ENCODE measurements at regions not wholly inside any gene's neighbourhood (a gene's known extent, or its start where the extent isn't known, plus 50 kb on each side); places are given as distances from the start of the nearest gene placed in this dataset.

GRCh38 chr13:39217471-39217870, 179.2 kb downstream of the NHLRC3 start:
- no peaks in the 10 kb centered on the region for H3K36me3 ChIP-seq (ENCODE audit: control insufficient read depth in 2 of 2, insufficient read depth in 2 of 2, low read length in 1 of 2)
- no peaks in the 10 kb centered on the region for H3K4me1 ChIP-seq (ENCODE audit: control insufficient read depth in 2 of 2, insufficient read depth in 2 of 2, low read length in 2 of 2)
- H3K9me3 ChIP-seq (ENCODE audit: control insufficient read depth in 2 of 2, insufficient read depth in 1 of 2, low read length in 1 of 2): no peaks in the 10 kb centered on the region
- 98% methylated on average over 3 of the region's 3 CpGs for WGBS
- no peak overlapping the region for H3K27ac ChIP-seq (ENCODE audit: low read depth in 1 of 2, low read length in 1 of 2)
- no peaks in the 10 kb centered on the region for H3K27me3 ChIP-seq (ENCODE audit: control insufficient read depth in 2 of 2, insufficient read depth in 1 of 2, low read length in 1 of 2)
- DNase-seq (ENCODE audit: low read depth in 6 of 9, low spot score in 9 of 9): no peak
- no peak overlapping the region for H3K4me3 ChIP-seq (ENCODE audit: low read length in 2 of 2)

GRCh38 chr13:39224671-39225240, 186.5 kb downstream of the NHLRC3 start:
- DNase-seq (ENCODE audit: low read depth in 6 of 9, low spot score in 9 of 9): no peak
- H3K4me1 ChIP-seq (ENCODE audit: control insufficient read depth in 2 of 2, insufficient read depth in 2 of 2, low read length in 2 of 2): no peaks in the 10 kb centered on the region
- H3K4me3 ChIP-seq (ENCODE audit: low read length in 2 of 2): no peak overlapping the region
- H3K27me3 ChIP-seq (ENCODE audit: control insufficient read depth in 2 of 2, insufficient read depth in 1 of 2, low read length in 1 of 2): no peaks in the 10 kb centered on the region
- H3K36me3 ChIP-seq (ENCODE audit: control insufficient read depth in 2 of 2, insufficient read depth in 2 of 2, low read length in 1 of 2): no peaks in the 10 kb centered on the region
- no peaks in the 10 kb centered on the region for H3K9me3 ChIP-seq (ENCODE audit: control insufficient read depth in 2 of 2, insufficient read depth in 1 of 2, low read length in 1 of 2)
- 81% methylated on average over 5 of the region's 5 CpGs for WGBS
- no peak overlapping the region for H3K27ac ChIP-seq (ENCODE audit: low read depth in 1 of 2, low read length in 1 of 2)

GRCh38 chr13:39225860-39226259, 187.6 kb downstream of the NHLRC3 start:
- Histone ChIP-seq H3K4me1 (ENCODE audit: control insufficient read depth in 2 of 2, insufficient read depth in 2 of 2, low read length in 2 of 2) (no peaks in the 10 kb centered on the region), H3K27ac (ENCODE audit: low read depth in 1 of 2, low read length in 1 of 2) (no peak overlapping the region), H3K4me3 (ENCODE audit: low read length in 2 of 2) (no peak overlapping the region), H3K9me3 (ENCODE audit: control insufficient read depth in 2 of 2, insufficient read depth in 1 of 2, low read length in 1 of 2) (no peaks in the 10 kb centered on the region), H3K36me3 (ENCODE audit: control insufficient read depth in 2 of 2, insufficient read depth in 2 of 2, low read length in 1 of 2) (no peaks in the 10 kb centered on the region), H3K27me3 (ENCODE audit: control insufficient read depth in 2 of 2, insufficient read depth in 1 of 2, low read length in 1 of 2) (no peaks in the 10 kb centered on the region)
- WGBS: 84% methylated on average over 4 of the region's 4 CpGs
- DNase-seq (ENCODE audit: low read depth in 6 of 9, low spot score in 9 of 9): no peak

GRCh38 chr13:39226359-39226758, 188.1 kb downstream of the NHLRC3 start:
- H3K9me3 ChIP-seq (ENCODE audit: control insufficient read depth in 2 of 2, insufficient read depth in 1 of 2, low read length in 1 of 2): no peaks in the 10 kb centered on the region
- DNase-seq (ENCODE audit: low read depth in 6 of 9, low spot score in 9 of 9): no peak
- WGBS: 82% methylated on average over 3 of the region's 3 CpGs
- H3K4me3 ChIP-seq (ENCODE audit: low read length in 2 of 2): no peak overlapping the region
- no peaks in the 10 kb centered on the region for H3K4me1 ChIP-seq (ENCODE audit: control insufficient read depth in 2 of 2, insufficient read depth in 2 of 2, low read length in 2 of 2)
- no peak overlapping the region for H3K27ac ChIP-seq (ENCODE audit: low read depth in 1 of 2, low read length in 1 of 2)
- H3K27me3 ChIP-seq (ENCODE audit: control insufficient read depth in 2 of 2, insufficient read depth in 1 of 2, low read length in 1 of 2): no peaks in the 10 kb centered on the region
- H3K36me3 ChIP-seq (ENCODE audit: control insufficient read depth in 2 of 2, insufficient read depth in 2 of 2, low read length in 1 of 2): no peaks in the 10 kb centered on the region

GRCh38 chr13:39232401-39232980, 194.2 kb downstream of the NHLRC3 start:
- no peak for DNase-seq (ENCODE audit: low read depth in 6 of 9, low spot score in 9 of 9)
- H3K36me3 ChIP-seq (ENCODE audit: control insufficient read depth in 2 of 2, insufficient read depth in 2 of 2, low read length in 1 of 2): no peaks in the 10 kb centered on the region
- no peaks in the 10 kb centered on the region for H3K27me3 ChIP-seq (ENCODE audit: control insufficient read depth in 2 of 2, insufficient read depth in 1 of 2, low read length in 1 of 2)
- 81% methylated on average over 1 of the region's 1 CpG for WGBS
- H3K4me3 ChIP-seq (ENCODE audit: low read length in 2 of 2): no peak overlapping the region
- no peaks in the 10 kb centered on the region for H3K9me3 ChIP-seq (ENCODE audit: control insufficient read depth in 2 of 2, insufficient read depth in 1 of 2, low read length in 1 of 2)
- H3K4me1 ChIP-seq (ENCODE audit: control insufficient read depth in 2 of 2, insufficient read depth in 2 of 2, low read length in 2 of 2): no peaks in the 10 kb centered on the region
- H3K27ac ChIP-seq (ENCODE audit: low read depth in 1 of 2, low read length in 1 of 2): no peak overlapping the region

GRCh38 chr13:39232999-39233398, 194.7 kb downstream of the NHLRC3 start:
- Histone ChIP-seq H3K27ac (ENCODE audit: low read depth in 1 of 2, low read length in 1 of 2) (no peak overlapping the region), H3K4me1 (ENCODE audit: control insufficient read depth in 2 of 2, insufficient read depth in 2 of 2, low read length in 2 of 2) (no peaks in the 10 kb centered on the region), H3K4me3 (ENCODE audit: low read length in 2 of 2) (no peak overlapping the region), H3K9me3 (ENCODE audit: control insufficient read depth in 2 of 2, insufficient read depth in 1 of 2, low read length in 1 of 2) (no peaks in the 10 kb centered on the region), H3K27me3 (ENCODE audit: control insufficient read depth in 2 of 2, insufficient read depth in 1 of 2, low read length in 1 of 2) (no peaks in the 10 kb centered on the region), H3K36me3 (ENCODE audit: control insufficient read depth in 2 of 2, insufficient read depth in 2 of 2, low read length in 1 of 2) (no peaks in the 10 kb centered on the region)
- DNase-seq (ENCODE audit: low read depth in 6 of 9, low spot score in 9 of 9): no peak

- H3K27ac ChIP-seq (ENCODE audit: low read depth in 1 of 2, low read length in 1 of 2): no peak overlapping the region
- no peaks in the 10 kb centered on the region for H3K9me3 ChIP-seq (ENCODE audit: control insufficient read depth in 2 of 2, insufficient read depth in 1 of 2, low read length in 1 of 2)
- 83% methylated on average over 3 of the region's 3 CpGs for WGBS
- H3K4me3 ChIP-seq (ENCODE audit: low read length in 2 of 2): no peak overlapping the region
- H3K36me3 ChIP-seq (ENCODE audit: control insufficient read depth in 2 of 2, insufficient read depth in 2 of 2, low read length in 1 of 2): no peaks in the 10 kb centered on the region
- no peak for DNase-seq (ENCODE audit: low read depth in 6 of 9, low spot score in 9 of 9)
- no peaks in the 10 kb centered on the region for H3K4me1 ChIP-seq (ENCODE audit: control insufficient read depth in 2 of 2, insufficient read depth in 2 of 2, low read length in 2 of 2)
- H3K27me3 ChIP-seq (ENCODE audit: control insufficient read depth in 2 of 2, insufficient read depth in 1 of 2, low read length in 1 of 2): no peaks in the 10 kb centered on the region
Observed at GRCh38 chr13:39233519-39233918, 195.3 kb downstream of the NHLRC3 start.

- no peak for DNase-seq (ENCODE audit: low read depth in 6 of 9, low spot score in 9 of 9)
- H3K27ac ChIP-seq (ENCODE audit: low read depth in 1 of 2, low read length in 1 of 2): no peak overlapping the region
- H3K4me3 ChIP-seq (ENCODE audit: low read length in 2 of 2): no peak overlapping the region
- H3K27me3 ChIP-seq (ENCODE audit: control insufficient read depth in 2 of 2, insufficient read depth in 1 of 2, low read length in 1 of 2): no peaks in the 10 kb centered on the region
- H3K36me3 ChIP-seq (ENCODE audit: control insufficient read depth in 2 of 2, insufficient read depth in 2 of 2, low read length in 1 of 2): no peaks in the 10 kb centered on the region
- no peaks in the 10 kb centered on the region for H3K4me1 ChIP-seq (ENCODE audit: control insufficient read depth in 2 of 2, insufficient read depth in 2 of 2, low read length in 2 of 2)
- WGBS: 78% methylated on average over 7 of the region's 7 CpGs
- no peaks in the 10 kb centered on the region for H3K9me3 ChIP-seq (ENCODE audit: control insufficient read depth in 2 of 2, insufficient read depth in 1 of 2, low read length in 1 of 2)
Observed at GRCh38 chr13:39244561-39245230, 206.4 kb downstream of the NHLRC3 start.

- Histone ChIP-seq H3K27me3 (ENCODE audit: control insufficient read depth in 2 of 2, insufficient read depth in 1 of 2, low read length in 1 of 2) (no peaks in the 10 kb centered on the region), H3K27ac (ENCODE audit: low read depth in 1 of 2, low read length in 1 of 2) (no peak overlapping the region), H3K36me3 (ENCODE audit: control insufficient read depth in 2 of 2, insufficient read depth in 2 of 2, low read length in 1 of 2) (no peaks in the 10 kb centered on the region), H3K9me3 (ENCODE audit: control insufficient read depth in 2 of 2, insufficient read depth in 1 of 2, low read length in 1 of 2) (no peaks in the 10 kb centered on the region), H3K4me1 (ENCODE audit: control insufficient read depth in 2 of 2, insufficient read depth in 2 of 2, low read length in 2 of 2) (no peaks in the 10 kb centered on the region), H3K4me3 (ENCODE audit: low read length in 2 of 2) (no peak overlapping the region)
- WGBS: 88% methylated on average over 4 of the region's 4 CpGs
- DNase-seq (ENCODE audit: low read depth in 6 of 9, low spot score in 9 of 9): no peak
Observed at GRCh38 chr13:39245688-39246087, 207.4 kb downstream of the NHLRC3 start.
